ENCODE measurements at regions not wholly inside any gene's neighbourhood (a gene's known extent, or its start where the extent isn't known, plus 50 kb on each side); places are given as distances from the start of the nearest gene placed in this dataset.
"Not testable (repeated sequence)": the region's sequence is repeated elsewhere in the genome, so short reads cannot be mapped to it uniquely, and the experiment has no call there.

DNA sequence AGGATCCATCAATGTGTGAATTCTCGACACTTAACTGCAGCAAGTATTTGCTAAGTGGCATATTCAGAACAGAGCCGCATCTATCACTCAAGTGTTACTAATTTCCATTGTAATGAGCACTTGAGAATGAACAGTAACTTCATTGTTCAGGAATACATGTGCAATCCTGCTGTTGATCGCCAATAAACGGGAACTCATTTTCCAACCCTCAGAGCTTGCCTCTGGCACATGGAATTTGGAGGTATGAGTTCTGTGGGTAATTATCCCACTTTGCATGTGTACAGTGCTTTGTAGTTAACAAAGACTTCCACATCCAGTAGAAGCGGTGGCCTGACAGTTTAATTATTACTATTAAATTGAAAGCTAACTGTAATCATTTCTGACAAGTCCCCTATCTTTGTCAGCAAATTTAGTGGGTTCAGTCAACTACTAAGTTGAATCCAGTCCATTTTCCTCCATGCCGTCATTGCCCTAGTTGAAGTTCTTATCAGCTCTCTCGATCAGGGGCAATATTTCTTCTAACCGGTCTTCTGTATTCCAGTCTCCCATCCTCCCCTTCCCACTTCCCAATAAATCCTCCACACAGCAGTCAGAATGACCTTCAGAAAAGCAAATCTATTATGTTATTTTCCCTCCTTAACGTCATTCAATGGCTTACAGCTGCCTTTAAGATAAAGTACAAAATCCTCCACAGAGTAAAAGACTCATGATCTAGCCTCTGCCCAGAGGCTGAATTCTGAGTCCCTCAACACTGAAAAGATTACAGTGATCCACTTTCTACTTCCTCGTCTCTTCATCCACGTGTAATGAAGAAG, 62.4 kb upstream of the GBA3 start:
- not testable (repeated sequence) for DNase-seq (ENCODE audit: low read depth in 2 of 2)

- DNase-seq (ENCODE audit: low read depth in 2 of 2): not testable (repeated sequence)
Observed at GRCh38 chr4:22631167-22631566, 61.6 kb upstream of the GBA3 start.

DNA sequence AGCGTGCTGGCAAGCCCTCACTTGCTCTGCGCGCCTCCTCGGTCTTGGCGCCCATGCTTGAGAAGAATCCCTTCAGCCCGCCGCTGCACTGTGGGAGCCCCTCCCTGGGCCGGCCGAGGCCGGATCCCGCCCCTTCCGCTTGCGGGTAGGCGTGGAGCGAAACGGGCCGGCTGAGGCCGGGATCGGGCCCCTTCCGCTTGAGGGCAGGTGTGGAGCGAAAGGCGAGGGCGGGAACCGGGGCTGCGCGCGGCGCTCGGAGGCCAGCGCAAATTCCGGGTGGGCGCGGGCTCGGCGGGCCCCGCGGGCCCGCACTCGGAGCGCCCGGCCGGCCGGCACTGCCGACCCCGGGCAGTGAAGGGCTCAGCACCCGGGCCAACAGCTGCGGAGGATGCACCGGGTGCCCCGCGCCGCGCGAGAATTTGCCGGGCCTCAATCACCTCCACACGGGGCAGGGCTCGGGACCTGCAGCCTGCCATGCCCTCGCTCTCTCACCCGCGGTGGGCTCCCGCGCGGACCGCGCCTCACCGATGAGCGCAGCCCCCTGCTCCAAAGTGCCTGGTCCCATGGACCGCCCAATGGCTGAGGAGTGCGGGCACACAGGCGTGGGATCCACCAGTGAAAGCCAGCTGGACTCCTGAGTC, 58.1 kb upstream of the GBA3 start:
- DNase-seq (ENCODE audit: low read depth in 2 of 2): no peak

DNA sequence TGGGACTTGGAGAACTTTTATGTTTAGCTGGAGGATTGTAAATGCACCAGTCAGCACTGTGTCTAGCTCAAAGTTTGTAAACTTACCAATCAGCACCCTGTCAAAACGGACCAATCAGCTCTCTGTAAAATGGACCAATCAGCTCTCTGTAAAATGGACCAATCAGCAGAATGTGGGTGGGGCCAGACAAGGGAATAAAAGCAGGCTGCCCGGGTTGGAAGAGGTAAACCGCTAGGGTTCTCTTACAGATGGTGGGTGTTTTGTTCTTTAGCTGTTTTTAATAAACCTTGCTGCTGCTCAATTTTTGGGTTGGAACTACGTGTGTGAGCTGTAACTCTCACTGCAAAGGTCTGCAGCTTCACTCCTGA, 57.6 kb upstream of the GBA3 start:
- not testable (repeated sequence) for DNase-seq (ENCODE audit: low read depth in 2 of 2)

- DNase-seq (ENCODE audit: low read depth in 2 of 2): no peak
Observed at GRCh38 chr4:22635692-22636091, 57.0 kb upstream of the GBA3 start.

DNA sequence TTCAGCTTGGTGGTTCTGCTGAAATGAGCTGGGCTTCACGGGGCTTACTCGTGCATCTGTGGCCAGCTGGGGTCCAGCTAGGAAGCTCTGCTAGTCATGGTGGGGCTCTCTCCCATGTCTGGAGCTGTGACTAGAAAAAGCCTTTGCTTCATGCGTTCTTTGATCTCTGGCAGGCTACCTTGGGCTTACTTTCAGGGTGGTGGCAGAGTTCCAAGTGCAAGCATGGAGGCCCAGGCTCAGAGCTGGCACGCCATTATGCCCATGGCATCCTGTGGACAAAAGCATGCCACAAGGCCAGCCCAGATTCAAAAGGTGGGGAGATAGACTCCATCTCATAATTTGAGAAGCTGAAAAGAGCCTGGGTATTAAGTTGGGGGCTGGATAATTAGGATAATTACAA, 55.4 kb upstream of the GBA3 start:
- no peak for DNase-seq (ENCODE audit: low read depth in 2 of 2)

All from stimulated activated CD4-positive, alpha-beta T cell treated with anti-CD3 and anti-CD28 coated beads, Interleukin-15, amount 100 ng/mL, for 48 hours (primary cell).